NCI-H2196 treated with DMSO at 0.1 percent for 48 hours (cell line): ENCODE measurements at regions not wholly inside any gene's neighbourhood (a gene's known extent, or its start where the extent isn't known, plus 50 kb on each side); places are given as distances from the start of the nearest gene placed in this dataset.
"Not testable (repeated sequence)": the region's sequence is repeated elsewhere in the genome, so short reads cannot be mapped to it uniquely, and the experiment has no call there.

Experiments used
- DNase-seq: peaks from one replicate; lab custom pipeline; 2025; ENCODE audit not compliant: unreplicated experiment; lab: John Stamatoyannopoulos, UW

- no peak for DNase-seq
Observed at GRCh38 chr12:116360579-116361413, 83.3 kb upstream of the MED13L start.

DNA sequence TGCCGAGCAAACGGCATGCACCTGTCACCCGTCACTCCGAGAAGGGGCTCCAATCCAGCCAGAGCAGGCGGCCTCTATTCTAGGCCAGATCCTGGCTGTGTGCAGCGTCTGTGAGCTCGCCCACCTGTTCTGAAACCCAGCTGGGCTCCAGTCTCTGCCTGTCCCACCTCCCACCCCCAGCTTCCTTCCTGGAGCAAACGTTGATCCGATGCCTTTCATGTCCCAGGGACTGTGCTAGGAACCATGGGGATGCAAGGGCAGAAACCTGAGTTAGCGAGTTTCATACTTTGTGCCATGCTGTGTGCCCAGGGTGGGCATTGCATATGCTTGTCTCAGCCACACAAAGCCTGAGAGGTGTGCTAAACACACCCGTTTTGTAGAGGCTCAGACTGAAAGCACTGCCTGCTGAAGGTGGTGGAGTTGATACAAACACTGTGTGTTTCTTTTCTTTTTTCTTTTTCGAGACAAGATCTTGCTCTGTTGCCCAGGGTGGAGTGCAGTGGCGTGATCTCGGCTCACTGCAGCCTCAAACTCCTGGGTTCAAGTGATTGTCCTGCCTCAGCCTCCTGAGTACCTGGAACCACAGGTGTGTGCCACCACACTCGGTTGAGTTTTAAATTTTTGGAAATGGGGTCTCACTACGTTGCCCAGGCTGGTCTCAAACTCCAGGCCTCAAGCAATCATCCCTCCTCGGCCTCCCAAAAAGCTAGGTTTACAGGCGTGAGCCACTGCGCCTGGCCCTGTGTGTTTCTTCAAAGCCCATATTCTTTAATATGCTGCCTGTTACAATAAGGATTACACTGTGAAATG, 84.1 kb upstream of the MED13L start:
- DNase-seq, result no peak

DNA sequence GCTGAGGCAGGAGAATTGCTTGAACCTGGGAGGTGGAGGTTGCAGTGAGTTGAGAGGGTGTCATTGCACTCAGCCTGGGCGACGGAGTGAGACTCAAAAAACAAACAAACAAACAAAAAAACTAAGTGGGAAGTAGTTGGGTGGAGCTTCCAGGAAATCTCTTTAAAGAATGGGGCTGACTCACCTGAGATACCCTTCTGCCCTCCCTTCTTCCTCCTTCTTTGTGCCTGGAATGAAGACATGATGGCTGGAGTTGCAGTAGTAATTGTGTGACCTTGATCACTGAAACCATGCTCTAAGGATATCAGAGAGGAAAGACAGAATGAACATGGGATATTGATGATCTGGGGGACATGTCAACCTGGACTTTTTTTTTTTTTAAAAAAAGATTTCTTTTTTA, 87.6 kb upstream of the MED13L start:
- no peak for DNase-seq

GRCh38 chr12:116365606-116366455, 88.3 kb upstream of the MED13L start:
- no peak for DNase-seq

- DNase-seq, result peak; percentile 84
Observed at GRCh38 chr12:116366456-116366776, 88.9 kb upstream of the MED13L start.

GRCh38 chr12:116366824-116367223, 89.3 kb upstream of the MED13L start:
- peak; percentile 65 for DNase-seq

DNA sequence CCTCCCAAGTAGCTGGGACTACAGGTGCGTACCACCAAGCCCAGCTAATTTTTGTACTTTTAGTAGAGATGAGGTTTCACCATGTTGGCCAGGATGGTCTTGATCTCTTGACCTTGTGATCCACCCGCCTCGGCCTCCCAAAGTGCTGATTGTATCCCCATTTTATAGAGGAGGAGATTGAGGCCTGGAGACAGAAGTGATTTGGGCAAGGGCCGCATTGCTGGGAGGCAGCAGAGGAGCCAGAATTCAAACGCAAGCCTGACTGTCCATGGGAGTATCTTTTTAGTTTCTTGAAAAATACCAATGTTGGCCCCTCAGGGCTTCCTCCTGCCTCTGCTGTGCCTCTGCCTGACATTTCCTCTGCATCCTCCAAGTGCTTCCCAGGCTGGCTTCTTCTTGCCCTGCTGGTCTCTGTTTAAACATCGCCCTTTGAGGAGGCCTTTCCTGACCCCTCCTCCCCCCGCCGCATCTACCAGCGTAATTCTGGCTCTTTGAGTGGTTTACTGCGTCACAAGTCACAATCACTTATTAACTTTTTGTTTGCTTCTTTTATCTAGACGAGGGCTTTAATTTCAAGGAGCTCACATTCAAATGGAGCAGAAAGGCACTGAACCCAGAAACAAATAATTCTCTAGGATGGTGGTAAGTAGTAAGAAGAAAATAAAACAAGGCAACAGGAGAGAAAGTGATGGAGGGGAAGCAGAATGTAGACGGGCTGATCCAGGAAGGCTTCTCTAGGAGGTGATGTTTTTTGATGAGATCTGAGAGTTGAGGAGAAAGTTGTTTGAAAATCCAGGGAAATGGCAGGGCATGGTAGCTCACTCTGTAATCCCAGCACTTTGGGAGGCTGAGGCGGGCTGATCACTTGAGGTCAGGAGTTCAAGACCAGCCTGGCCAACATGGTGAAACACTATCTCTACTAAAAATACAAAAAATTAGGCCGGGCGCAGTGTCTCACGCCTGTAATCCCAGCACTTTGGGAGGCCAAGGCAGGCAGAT, 91.0 kb upstream of the MED13L start:
- no peak for DNase-seq

DNA sequence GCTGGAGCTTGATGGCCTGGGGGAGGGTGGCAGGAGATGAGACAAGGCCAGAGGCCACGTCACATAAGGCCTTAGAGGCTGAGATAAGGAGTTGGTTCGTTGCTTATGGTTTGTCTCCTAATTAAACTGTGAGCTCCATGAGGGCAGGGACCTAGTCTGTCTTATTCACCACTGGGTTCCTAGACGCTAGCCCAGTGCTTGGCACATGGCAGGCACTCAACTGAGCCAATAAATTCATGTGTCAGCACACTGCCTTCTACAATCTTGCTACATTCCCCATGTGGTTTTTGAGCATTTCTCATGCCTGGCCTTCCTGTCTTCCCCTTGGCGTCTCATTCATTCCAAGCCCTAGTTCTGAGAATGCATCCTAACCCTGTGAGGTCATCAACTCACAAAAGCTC, 92.5 kb upstream of the MED13L start:
- DNase-seq, result no peak

GRCh38 chr12:116370886-116371580, 93.5 kb upstream of the MED13L start:
- DNase-seq, result no peak

DNA sequence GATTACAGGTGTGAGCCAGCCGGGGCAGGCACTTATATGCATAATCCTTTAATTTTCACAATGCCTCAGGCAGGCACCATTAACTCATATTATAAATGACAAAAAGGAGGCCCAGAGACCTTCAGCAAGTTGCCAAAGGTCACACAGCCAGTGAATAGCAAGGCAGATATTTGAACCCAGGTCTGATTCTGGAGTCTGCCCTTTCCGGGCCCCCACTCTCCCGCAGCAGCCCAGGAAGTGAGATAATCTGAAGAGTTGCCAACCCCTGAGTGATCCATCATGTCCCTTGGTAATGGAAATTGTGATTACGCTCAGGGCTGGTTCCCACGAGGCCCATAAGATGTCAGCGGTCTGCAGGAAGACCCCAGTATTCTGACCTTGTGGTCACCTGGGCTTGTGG, 95.3 kb upstream of the MED13L start:
- DNase-seq, result no peak

- no peak for DNase-seq
Observed at GRCh38 chr12:116373572-116374206, 96.2 kb upstream of the MED13L start.

- DNase-seq, result no peak
Observed at GRCh38 chr12:116374207-116374606, 96.7 kb upstream of the MED13L start.

- no peak for DNase-seq
Observed at GRCh38 chr12:116375278-116375842, 97.9 kb upstream of the MED13L start.

GRCh38 chr12:116376354-116377193, 99.1 kb upstream of the MED13L start:
- DNase-seq, result no peak

DNA sequence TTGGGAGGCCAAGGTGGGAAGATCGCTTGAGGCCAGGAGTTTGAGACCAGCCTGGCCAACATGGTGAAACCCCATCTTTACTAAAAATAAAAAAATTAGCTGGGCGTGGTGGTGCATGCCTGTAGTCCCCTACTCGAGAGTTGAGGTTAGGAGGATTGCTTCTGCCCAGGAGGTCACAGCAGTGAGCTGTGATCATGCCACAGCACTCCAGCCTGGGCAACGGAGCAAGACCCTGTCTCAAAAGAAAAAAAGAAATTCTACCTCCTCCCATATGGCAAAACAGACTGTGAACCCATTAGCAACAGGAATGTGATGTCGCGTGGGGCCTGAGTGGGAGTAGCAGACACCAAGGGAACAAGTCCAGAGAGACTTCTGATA, 99.7 kb upstream of the MED13L start:
- DNase-seq, result not testable (repeated sequence)

- DNase-seq, result no peak
Observed at GRCh38 chr12:116378002-116378401, 100.5 kb upstream of the MED13L start.

GRCh38 chr12:116380108-116380507, 102.6 kb upstream of the MED13L start:
- DNase-seq, result no peak

GRCh38 chr12:116380740-116381139, 103.2 kb upstream of the MED13L start:
- not testable (repeated sequence) for DNase-seq
